GM21526 (cell line): ENCODE measurements at regions not wholly inside any gene's neighbourhood (a gene's known extent, or its start where the extent isn't known, plus 50 kb on each side); places are given as distances from the start of the nearest gene placed in this dataset.

Source experiments
- ATAC-seq: cut with Tn5 transposase; IDR thresholded peaks from one replicate; pipeline ENCODE4 v1.9.1; 2021; ENCODE audit warnings: moderate library complexity; ENCODE audit not compliant: unreplicated experiment, low FRiP score

GRCh38 chr13:67775359-67775758 lies 545.2 kb upstream of the PCDH9 start:
- ATAC-seq, result no peak

GRCh38 chr13:67772807-67773453 lies 542.8 kb upstream of the PCDH9 start:
- ATAC-seq, result no peak

GRCh38 chr13:67771106-67771505 lies 541.0 kb upstream of the PCDH9 start:
- ATAC-seq, result no peak

GRCh38 chr13:67769987-67770341 lies 539.8 kb upstream of the PCDH9 start:
- ATAC-seq, result no peak

- no peak for ATAC-seq
Measured at GRCh38 chr13:67769063-67769986, 539.2 kb upstream of the PCDH9 start.

- no peak for ATAC-seq
Measured at GRCh38 chr13:67763984-67764383, 533.8 kb upstream of the PCDH9 start.

- no peak for ATAC-seq
Measured at GRCh38 chr13:67763384-67763783, 533.2 kb upstream of the PCDH9 start.

GRCh38 chr13:67758975-67759374 lies 528.8 kb upstream of the PCDH9 start:
- ATAC-seq, result no peak

GRCh38 chr13:67754012-67754411 lies 523.9 kb upstream of the PCDH9 start:
- no peak for ATAC-seq

- ATAC-seq, result no peak
Measured at GRCh38 chr13:67752759-67753158, 522.6 kb upstream of the PCDH9 start.

- ATAC-seq, result no peak
Measured at GRCh38 chr13:67742478-67742877, 512.3 kb upstream of the PCDH9 start.

GRCh38 chr13:67740871-67741535 lies 510.9 kb upstream of the PCDH9 start:
- no peak for ATAC-seq

GRCh38 chr13:67736646-67737420 lies 506.7 kb upstream of the PCDH9 start:
- ATAC-seq, result no peak

GRCh38 chr13:67735651-67736050 lies 505.5 kb upstream of the PCDH9 start:
- no peak for ATAC-seq

GRCh38 chr13:67726979-67727378 lies 496.8 kb upstream of the PCDH9 start:
- ATAC-seq, result no peak

- no peak for ATAC-seq
Measured at GRCh38 chr13:67725999-67726398, 495.9 kb upstream of the PCDH9 start.

GRCh38 chr13:67713571-67713970 lies 483.4 kb upstream of the PCDH9 start:
- ATAC-seq, result no peak

- ATAC-seq, result no peak
Measured at GRCh38 chr13:67696775-67697174, 466.6 kb upstream of the PCDH9 start.

GRCh38 chr13:67664502-67664901 lies 434.4 kb upstream of the PCDH9 start:
- no peak for ATAC-seq

GRCh38 chr13:67662997-67663396 lies 432.9 kb upstream of the PCDH9 start:
- no peak for ATAC-seq

- no peak for ATAC-seq
Measured at GRCh38 chr13:67652887-67653286, 422.8 kb upstream of the PCDH9 start.
